Epidermal melanocyte (primary cell): ENCODE measurements at regions not wholly inside any gene's neighbourhood (a gene's known extent, or its start where the extent isn't known, plus 50 kb on each side); places are given as distances from the start of the nearest gene placed in this dataset.

Source experiments
- DNase-seq: peaks from one replicate; pipeline ENCODE4 v3.0.0; 2011; ENCODE audit warnings: low spot score; ENCODE audit not compliant: insufficient read length

DNA sequence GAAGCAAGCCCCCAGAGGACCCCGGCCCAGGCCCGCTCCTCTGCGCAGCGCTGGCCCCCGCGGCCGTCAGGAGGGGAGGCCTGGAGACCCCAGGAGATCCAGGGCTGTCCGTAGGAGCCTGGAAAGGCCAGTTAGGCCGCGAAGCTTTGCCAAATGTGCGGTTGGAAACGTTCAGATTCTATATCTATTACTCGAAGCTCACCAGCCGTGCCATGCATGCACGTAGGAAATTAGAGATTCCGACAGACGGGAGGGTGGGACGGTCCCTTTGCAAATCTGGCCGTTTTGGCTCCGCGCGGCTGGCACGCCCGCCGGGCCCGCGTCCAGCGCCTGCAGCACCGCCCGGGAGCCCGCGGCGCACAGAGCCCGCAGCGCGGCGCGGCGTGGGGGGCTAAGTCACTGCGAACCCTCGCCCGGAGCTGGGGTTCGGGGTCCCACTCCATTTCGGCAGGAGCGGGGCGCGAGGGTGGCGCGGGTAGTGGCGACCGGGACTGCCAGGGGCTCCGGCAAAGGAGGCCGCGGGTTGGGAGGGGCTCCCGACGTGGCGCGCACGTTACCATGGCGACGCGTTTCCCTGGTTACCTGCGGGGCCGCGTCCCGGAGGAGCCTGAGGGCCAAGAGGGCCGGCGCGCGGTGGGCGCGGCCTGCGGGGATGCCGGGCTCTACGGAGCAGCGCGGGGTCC, 488.6 kb upstream of the SMIM21 start:
- DNase-seq: no peak

- no peak for DNase-seq
These were observed 485.3 kb upstream of the SMIM21 start for GRCh38 chr18:75912829-75913228.

- DNase-seq: no peak
These were observed 476.9 kb upstream of the SMIM21 start for GRCh38 chr18:75904416-75904815.

GRCh38 chr18:75898651-75899050, 471.1 kb upstream of the SMIM21 start:
- DNase-seq: no peak

DNA sequence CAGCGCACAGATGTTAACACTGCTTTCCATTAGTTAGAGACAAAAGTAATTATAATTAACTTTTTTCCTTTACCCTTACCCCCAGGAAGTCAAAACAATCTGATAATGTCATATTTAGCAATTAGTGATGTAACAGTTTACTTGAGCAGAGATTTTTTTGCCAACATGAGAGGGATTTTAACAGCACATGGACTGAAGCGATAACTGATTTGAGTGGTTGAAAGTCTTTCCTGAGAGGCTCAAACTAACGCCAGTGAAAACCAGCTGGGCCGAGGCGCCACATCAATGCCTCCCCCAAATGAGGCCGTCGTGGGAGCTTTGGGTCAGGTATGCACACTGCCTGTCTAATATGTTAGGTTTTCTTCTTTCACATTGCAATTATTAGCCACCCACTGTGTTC, 469.9 kb upstream of the SMIM21 start:
- DNase-seq: no peak

- DNase-seq: no peak
These were observed 469.4 kb upstream of the SMIM21 start for GRCh38 chr18:75896865-75897264.

DNA sequence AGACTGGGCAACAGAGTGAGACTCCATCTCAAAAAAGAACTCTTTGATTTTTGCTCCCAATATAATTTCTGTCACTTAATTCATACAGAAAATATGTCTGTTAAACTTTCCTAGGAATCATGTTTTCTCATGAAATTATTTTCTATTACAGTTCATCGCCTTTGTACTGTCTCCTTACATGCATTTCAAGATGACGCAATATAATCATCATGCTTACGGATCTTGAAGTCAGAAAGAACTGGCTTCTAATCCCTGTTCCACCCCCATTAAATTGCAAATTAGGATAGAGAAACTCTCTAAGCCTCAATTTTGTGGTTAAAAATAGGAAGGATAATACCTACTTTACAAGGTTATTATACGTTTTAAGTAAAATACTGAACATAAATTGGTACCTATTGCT, 467.6 kb upstream of the SMIM21 start:
- DNase-seq: no peak

GRCh38 chr18:75884728-75885127, 457.2 kb upstream of the SMIM21 start:
- no peak for DNase-seq

GRCh38 chr18:75880925-75881504, 453.5 kb upstream of the SMIM21 start:
- no peak for DNase-seq

GRCh38 chr18:75880266-75880665, 452.8 kb upstream of the SMIM21 start:
- no peak for DNase-seq

DNA sequence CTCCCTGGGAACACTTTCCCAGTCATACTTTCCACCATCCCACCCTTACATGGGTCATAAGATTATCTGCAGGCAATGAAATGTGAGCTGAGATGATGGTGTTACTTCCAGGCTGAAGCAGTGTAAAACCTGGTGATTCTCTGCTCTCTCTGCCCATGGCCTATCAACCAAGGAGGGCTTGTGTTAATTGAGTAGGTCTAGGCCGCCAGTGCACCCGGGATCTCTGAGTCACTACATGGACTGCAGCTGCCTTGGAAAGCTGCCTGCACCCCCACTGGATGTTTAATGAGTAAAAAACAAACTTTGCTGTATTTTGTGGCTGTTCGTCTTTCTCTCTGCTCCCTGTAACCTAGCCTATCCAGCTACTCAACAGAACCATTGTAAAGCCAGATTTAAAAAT, 451.7 kb upstream of the SMIM21 start:
- no peak for DNase-seq

GRCh38 chr18:75875559-75875958, 448.1 kb upstream of the SMIM21 start:
- no peak for DNase-seq

- no peak for DNase-seq
These were observed 447.0 kb upstream of the SMIM21 start for GRCh38 chr18:75874401-75875089.

GRCh38 chr18:75871596-75871995, 444.1 kb upstream of the SMIM21 start:
- no peak for DNase-seq

DNA sequence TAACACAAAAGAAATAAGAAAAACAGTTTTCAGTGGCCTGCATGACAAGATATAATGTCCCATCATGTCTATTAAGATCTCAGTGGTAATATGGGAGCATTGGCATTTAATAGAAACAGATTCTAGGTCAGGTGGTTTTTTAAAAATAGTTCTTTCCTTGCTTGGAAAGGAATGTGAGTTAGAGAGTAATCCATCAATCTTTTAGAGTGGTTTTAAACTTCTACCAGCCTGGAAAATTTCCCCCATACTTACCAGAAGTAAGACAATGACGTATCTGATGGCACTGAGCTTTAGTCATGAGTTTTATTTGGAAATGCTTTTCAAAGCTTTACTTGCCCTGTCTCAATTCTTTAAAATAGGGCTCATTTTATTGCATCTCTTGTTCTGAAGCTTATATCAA, 441.7 kb upstream of the SMIM21 start:
- no peak for DNase-seq

DNA sequence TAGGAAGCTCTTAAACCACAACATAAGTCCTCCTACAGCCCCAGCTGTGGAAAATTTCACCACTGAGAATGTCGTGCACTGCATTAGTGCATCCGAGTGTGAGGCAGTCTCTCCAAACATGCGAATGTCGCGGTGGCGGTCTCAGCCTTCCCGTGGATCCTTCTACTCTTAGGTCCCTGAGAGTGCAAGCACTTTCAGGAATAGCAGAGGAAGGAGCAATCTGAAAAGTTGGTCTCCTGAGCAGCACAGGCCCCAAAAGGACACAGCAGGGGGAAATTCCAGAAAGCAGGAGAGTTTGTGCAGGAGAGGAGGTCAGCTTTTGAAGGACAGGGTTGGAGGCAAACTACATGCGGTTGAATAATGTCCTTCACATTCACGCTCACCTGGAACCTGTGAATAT, 440.5 kb upstream of the SMIM21 start:
- DNase-seq: no peak

DNA sequence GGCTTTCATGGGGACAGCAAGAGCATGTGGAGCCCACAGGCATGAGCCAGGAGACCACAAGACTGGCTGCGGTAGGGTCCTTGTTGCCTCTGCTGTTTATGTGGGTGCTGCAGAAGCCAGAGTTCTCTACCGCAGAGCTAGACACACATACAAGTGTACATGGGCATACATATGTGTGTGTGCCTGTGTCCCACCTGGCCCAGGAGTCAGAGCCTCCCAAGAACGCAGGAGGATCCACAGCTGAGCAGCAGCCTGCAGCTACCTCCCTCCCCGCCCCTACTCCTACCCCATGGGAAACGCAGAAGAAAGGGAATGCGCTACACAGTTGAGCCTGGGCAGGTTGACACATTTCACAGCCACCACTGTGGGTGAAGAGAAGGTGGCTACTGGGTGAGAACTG, 438.1 kb upstream of the SMIM21 start:
- no peak for DNase-seq

- no peak for DNase-seq
These were observed 437.3 kb upstream of the SMIM21 start for GRCh38 chr18:75864816-75865215.

GRCh38 chr18:75863696-75864095, 436.2 kb upstream of the SMIM21 start:
- DNase-seq: no peak

DNA sequence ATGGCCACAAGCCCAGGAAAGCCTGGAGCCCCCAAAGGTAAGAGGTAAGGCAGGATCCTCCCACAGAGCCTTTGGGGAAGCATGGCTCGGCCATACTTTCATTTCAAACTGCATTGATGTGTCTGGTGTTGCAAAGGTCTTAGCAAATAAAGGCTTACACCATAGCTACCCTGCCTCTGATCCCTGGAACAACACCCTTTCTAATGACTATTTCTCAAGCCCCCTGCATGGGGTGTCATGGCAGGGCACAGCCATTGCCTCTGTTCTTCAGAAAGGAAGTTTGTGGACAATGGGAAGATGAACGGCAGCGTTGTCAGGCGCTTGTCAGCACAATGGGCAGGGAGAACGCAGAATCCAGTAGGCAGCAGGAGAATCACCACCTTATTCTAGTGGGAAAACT, 435.0 kb upstream of the SMIM21 start:
- no peak for DNase-seq

DNA sequence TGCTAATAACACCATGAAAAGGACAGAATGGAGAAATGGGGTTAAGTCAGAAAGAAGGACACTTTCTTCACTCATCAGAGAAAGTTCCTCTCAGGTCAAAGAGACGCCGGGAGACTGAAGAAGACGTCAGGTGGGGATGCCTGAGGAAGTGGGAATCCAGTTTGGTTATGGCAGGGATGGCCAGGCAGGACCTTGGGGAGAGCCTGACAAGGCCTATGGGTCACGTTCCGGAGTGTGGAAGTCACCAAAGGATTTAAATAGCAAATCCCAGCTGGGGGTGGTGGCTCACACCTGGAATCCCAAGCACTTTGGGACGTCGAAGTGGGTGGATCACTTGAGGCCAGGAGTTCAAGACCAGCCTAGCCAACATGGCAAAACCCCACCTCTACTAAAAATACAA, 432.7 kb upstream of the SMIM21 start:
- no peak for DNase-seq

- no peak for DNase-seq
These were observed 432.0 kb upstream of the SMIM21 start for GRCh38 chr18:75859533-75859932.

GRCh38 chr18:75858754-75859153, 431.3 kb upstream of the SMIM21 start:
- no peak for DNase-seq
